ENCODE measurements at regions not wholly inside any gene's neighbourhood (a gene's known extent, or its start where the extent isn't known, plus 50 kb on each side); places are given as distances from the start of the nearest gene placed in this dataset.

- DNase-seq, result no peak
These were observed 196.2 kb upstream of the ELL2 start for GRCh38 chr5:96157841-96158291.

DNA sequence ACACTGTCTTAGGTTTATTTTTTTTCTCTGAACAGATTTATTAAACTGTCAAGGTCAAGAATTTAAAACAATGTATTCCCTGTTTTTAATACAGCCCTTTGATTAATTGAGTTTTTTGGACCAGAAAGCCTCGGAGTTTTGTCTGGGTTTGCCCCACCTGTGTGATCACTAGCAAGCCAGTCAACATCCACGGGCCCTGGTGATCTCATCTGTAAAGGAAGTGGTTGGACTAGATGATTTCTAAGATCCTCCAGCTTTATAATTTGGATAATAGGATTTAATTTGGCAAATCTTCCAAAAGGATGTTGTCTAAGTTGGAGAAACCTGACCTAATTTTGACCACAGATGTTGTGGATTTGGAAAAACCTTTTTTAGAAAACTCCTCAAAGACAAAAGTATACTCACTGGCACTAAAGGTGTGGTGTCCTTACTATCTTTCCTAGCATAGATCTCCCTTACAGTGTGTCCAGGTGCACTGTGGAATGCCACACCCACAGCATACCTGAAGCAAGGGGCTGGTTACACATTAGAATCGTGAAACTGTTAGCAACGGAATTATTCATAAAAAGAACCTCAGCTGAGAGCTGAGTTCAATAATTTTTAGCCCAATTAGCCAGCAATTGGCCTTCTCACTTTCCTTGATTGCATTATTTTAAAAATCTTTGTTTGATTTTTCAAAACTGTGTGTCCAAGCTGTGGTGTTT is 195.6 kb upstream of the ELL2 start:
- DNase-seq, result no peak

DNA sequence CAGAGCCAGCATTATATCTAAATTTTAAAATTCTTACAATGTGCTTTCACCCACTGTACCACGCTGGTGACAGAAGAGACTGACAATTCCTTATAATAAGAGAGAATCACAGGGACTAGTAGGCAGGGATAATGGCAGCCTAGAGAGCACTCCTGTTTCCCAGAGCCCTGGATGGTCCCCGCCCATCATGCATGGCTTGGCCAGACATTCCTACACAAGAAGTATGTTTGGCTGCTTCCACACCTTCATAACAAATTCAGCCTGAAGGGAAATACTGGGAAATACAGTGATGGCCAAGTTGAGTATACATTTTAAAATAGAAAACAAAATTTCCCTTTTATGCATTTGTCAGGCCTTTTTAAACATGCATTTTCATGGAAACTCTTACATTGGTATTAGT is 193.5 kb upstream of the ELL2 start:
- DNase-seq, result no peak

- no peak for DNase-seq
These were observed 190.2 kb upstream of the ELL2 start for GRCh38 chr5:96151891-96152290.

- DNase-seq, result no peak
These were observed 188.4 kb upstream of the ELL2 start for GRCh38 chr5:96150007-96150406.

- DNase-seq, result no peak
These were observed 187.9 kb upstream of the ELL2 start for GRCh38 chr5:96149546-96149945.

- DNase-seq, result no peak
These were observed 187.4 kb upstream of the ELL2 start for GRCh38 chr5:96149021-96149420.

DNA sequence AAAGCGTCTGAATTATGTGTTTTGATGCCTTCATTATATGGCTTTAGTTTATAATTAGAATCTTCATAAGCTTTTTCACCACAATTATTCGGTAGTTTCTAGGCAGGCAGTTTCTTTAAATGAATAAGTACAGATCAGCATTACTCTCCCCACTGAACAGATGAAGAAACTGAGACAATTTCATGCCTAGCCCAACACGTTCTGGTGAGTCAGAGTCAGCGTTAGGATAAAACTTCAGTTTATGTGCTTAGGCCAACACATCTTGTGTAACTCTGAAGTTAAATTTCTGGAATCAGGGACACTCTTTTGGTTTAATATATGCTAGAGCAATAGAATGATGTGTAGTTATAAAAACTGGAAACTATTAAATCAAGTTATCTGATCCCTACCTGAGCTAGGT is 186.7 kb upstream of the ELL2 start:
- no peak for DNase-seq

DNA sequence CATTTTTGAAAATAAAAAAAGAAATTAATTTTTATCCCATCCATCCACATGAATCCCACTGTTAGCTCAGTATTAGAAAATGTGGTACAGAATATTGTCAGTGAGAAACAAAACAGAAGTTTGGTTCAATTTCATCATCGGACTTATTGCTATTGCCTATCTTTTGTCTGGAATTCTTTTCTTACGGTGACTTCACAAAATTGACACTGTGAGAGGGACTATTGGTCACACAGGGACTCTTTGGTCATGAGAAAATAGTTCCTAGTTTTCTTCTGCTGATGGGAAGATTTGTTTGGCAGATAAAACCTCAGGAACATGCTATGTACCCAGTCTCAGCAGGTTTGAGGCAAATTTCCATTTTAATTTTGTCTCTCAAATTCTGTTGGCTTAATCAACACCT is 186.2 kb upstream of the ELL2 start:
- no peak for DNase-seq

- no peak for DNase-seq
These were observed 185.0 kb upstream of the ELL2 start for GRCh38 chr5:96146675-96147074.

DNA sequence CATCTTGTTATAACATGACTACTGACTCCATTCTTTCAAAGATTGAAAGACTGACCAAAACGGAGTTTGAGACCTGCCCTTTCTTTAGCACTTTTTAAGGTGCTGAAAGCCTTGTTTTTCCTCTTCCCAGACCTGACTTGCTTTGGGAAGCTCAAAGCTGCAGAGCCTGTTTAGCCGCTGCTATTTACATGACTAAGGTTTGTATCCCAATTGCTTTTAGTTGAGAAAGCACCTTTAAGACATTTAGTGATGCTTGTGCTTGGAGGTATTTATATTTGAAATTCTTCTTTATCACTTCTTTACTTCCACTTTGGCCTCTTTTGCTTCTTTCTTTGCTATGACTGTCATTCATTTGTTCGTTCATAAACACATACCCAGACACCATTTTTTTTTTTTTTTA is 182.6 kb upstream of the ELL2 start:
- no peak for DNase-seq

DNA sequence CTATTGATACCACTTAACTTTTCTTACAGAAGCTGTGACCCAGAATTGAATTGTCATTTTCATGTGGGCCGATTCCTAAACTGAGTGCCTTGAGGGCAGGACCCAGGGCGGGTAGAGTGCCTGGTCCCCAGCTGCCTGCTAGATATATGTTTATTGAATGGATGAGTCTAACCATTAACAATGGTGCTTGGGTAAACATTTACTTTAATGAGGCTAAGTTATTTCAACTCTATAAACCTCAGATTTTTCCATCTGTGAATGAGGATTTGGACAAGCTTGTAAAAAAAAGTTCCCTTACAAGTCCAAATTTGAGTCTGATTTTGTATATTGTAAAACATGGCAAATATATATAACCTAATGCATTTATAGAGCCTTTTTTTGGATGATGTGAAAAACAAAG is 181.8 kb upstream of the ELL2 start:
- DNase-seq, result no peak

DNA sequence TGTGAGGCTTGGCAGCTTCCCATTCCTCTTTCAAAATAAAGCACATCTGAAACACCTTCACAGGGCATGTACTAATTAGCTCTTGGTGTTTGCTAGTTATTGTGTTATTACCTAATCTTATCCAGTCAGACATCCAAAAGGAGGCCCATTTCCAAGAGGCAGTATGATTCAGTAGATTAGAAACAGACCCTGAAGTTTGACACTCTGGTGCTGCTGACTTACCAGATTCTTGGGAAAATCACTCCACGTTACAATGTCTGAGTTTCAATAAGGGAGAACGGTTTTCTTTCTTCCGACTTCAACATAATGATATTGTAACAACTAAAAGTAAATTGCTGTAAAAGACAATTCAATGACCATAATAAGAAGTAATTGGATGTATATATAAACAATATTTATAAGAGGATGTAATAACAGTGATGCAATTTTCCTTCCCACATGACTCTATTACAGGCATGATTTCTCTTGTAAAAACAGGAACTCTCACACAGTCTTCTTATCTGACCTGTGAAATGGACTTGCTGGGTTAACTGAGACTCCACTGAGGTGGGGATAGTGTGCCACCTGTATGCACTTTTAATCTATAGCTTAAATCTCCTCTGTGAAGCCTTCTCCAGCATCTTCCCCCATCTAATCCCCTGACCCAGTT is 181.3 kb upstream of the ELL2 start:
- DNase-seq, result no peak

DNA sequence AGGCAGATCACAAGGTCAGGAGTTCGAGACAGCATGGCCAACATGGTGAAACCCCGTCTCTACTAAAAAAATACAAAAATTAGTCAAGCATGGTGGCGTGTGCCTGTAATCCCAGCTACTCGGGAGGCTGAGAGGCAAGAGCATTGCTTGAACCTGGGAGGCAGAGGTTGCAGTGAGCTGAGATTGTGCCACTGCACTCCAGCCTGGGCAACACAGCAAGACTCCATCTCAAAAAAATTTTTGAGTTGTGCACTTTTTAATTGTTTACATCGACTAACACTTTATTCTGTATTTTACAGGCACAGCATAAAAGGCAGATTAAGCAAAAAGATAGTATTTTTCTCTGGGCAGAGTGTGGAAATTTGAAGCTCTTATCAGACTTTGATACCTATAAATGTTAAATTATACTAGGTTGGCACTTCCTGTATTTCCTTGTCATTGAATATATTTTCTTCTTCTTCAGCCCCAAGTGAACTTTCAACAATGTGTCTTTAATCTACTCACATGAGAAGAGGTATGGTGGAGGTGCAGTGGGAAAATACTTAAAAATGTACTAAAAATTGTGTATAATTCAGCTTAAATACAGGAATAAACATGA is 180.6 kb upstream of the ELL2 start:
- DNase-seq, result no peak

DNA sequence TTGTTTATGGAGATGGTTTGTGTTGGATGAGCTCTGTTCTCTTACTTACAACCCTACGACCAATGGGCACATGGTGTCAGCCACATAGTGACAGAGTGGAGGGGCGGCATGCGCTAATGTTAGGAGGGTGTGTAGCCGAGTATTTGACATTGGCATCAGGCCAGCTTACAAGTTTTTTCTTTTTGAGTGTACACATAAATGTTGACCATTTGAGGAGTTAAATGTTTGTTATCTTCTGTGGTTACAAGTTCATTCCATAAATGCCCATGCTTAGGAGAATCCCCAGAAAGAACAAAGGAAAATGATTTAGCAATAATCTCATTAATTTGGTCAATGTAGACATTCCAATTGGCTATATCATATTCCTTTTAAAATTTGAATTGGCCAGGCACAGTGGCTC is 180.1 kb upstream of the ELL2 start:
- DNase-seq, result no peak

DNA sequence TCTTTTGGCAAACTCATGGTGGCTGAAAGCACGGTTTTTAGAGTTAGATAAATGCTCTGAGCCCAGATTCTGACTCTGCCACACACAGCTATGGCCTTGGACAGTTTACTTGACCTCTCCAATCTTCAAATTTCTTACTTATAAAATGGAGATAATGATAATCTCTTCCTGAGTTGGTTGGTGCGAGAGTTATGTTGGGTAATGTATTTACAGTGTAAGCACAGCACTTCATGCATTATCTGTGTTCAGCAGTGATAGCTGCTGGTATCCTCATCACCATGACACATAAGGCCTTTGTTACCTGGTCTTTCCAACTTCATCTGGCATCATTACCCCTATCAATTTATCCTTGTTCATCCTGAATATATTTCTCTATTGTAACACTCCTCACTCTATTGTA is 178.8 kb upstream of the ELL2 start:
- DNase-seq, result no peak

DNA sequence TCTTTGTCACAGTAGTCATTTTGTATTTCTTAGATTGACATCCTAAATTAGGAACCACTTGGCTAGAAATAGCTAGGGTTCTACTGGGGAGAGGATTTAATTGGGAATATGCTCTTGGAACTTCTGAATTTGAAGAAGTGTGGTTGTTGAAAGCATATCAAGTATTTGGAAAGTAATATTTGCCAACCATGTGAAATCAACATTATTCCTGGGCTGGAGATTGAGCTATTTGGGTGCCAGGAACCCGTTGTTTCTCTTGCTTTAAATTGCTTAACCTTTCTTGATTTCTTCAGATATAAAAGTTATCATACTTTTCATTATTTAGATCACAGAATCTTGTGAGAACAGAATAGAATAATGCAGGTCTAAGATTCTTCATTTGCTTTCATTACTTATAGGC is 178.4 kb upstream of the ELL2 start:
- no peak for DNase-seq

DNA sequence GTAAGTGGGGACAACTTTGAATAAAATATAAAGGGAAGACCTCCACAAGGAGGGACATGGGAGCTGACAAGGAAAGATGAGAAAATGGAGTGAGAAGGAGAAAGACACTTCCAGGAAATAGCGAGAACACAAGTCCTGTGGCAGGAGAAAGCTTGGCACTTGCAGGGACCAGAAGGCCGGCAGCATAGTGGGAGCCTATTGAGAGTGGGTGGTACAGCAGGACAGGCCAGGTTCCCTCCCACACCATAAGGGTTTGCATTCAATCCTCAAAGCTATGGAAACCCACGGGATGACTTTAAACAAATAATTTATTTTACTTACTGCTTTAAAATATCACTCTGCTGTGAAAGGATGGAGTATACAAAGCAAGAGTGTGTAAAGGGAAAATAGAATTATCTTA is 173.2 kb upstream of the ELL2 start:
- no peak for DNase-seq

GRCh38 chr5:96133341-96134079 is 171.9 kb upstream of the ELL2 start:
- DNase-seq, result no peak

- no peak for DNase-seq
These were observed 167.6 kb upstream of the ELL2 start for GRCh38 chr5:96129276-96129675.

DNA sequence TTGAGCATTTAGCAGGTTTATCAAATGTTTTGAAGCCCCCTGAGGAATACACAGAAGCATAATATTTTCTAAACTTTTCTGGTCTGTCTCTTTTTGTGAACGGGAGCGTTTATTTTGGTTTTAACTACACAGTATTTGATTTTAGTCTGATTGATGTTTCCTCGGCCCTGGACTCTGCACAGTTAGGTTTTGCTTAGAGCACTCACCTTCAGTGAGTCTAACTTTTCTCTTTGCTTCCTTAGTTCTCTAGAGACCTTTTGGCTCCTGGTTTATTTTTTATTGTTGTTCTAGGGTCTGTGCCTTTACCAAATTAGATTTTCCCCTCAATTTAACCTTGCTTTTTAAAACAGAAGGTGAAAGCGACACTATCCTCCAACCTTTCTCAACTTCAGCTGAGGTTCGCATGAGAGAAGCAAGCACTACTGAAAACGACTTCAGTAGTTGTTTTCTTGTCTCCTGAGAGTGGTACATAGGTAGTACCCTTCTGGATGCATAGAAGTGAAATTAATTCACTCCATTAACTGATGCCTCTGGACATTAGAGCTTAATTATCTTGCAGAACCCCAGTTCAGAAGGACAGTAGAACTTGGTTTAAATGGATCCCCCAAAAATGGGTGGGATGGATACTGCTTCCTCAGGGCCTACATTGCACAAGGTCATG is 166.7 kb upstream of the ELL2 start:
- no peak for DNase-seq

- DNase-seq, result no peak
These were observed 165.9 kb upstream of the ELL2 start for GRCh38 chr5:96127538-96127937.

DNA sequence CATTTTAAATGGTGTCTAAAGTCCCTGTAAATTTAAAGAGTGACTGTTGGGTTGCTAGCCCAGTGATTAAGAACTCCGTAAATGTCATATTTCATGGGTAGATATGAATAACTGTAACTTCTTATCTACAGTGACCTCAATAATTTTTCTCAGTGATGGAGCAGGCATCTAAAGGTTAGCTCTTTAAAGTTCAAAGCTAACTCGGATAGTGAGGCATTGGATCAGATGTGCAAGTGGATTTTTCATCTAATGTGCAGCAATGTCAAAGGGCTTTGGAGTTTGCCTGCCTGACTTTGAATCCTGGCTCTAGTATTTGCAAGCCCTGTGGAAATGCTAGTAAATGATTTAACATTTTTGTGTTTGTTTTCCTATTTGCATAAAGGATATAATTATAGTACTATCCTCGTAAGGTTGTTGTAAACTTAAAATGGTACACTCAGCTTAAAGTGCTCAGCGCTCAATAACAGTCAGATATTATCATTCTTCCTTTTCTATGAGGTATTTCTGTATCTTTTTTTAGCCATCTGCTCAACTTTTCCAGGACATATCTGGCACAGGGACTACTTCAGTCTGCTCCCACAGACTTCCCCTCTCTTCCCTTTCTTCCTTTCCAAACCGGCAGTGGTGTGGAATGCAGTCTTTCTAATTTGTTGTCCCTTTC is 163.7 kb upstream of the ELL2 start:
- DNase-seq, result no peak

Measured in NCI-H510A treated with DMSO at 0.1 percent for 48 hours (cell line).